Prostate gland (tissue), 2 donors: ENCODE measurements at regions not wholly inside any gene's neighbourhood (a gene's known extent, or its start where the extent isn't known, plus 50 kb on each side); places are given as distances from the start of the nearest gene placed in this dataset.

Experiments
- DNase-seq: peaks from one replicate; pipeline ENCODE4 v3.0.0-alpha.2; 2019; ENCODE audit warnings: low spot score
- H3K27ac ChIP-seq, 2 donors: fragments of 200-600 bp; sonication (generic); 2 replicates each; pipeline ENCODE4 v1.5.1; 2017 to 2019
- H3K27me3 ChIP-seq: fragments of 200-600 bp; sonication (generic); replicated peaks from 2 replicates; pipeline ENCODE4 v1.5.1; 2019; ENCODE audit not compliant: insufficient read depth
- H3K36me3 ChIP-seq, 2 donors: fragments of 200-600 bp; sonication (generic); 1 replicate in 1 of 2; 2 replicates in 1 of 2; pipeline versions ENCODE4 v1.5.1 to v1.8.1; 2017 to 2019
- H3K4me1 ChIP-seq: fragments of 200-600 bp; sonication (generic); replicated peaks from 2 replicates; pipeline ENCODE4 v1.5.1; 2019
- H3K4me3 ChIP-seq, 2 donors: fragments of 200-600 bp; sonication (generic); 2 replicates each; pipeline ENCODE4 v1.5.1; 2017 to 2019
- H3K9me3 ChIP-seq: fragments of 200-600 bp; sonication (generic); 2 replicates; pipeline ENCODE4 v1.5.1; 2017
- CTCF ChIP-seq, 4 experiments: fragments of 200-600 bp in 2 of 4; fragments of 450-650 bp in 2 of 4; sonication (generic) in 2 of 4; IDR thresholded peaks; 1 replicate in 3 of 4; 2 replicates in 1 of 4; pipeline ENCODE4 v1.5.1; 2016 to 2019; ENCODE audit warnings: antibody characterized with exemption in 4 of 4, mild to moderate bottlenecking in 2 of 4, moderate library complexity in 2 of 4
- POLR2A ChIP-seq: fragments of 450-650 bp; IDR thresholded peaks from one replicate; pipeline ENCODE4 v1.6.1; 2016; ENCODE audit warnings: antibody characterized with exemption, mild to moderate bottlenecking
- POLR2AphosphoS5 ChIP-seq: sonication (generic); formaldehyde crosslinking; IDR thresholded peaks from one replicate; pipeline ENCODE4 v1.6.1; 2017; ENCODE audit warnings: antibody characterized with exemption
- WGBS: methylation state at CpG from one replicate; pipeline ENCODE4 v1.1.5; 2018; 5-methylcytosine and 5-hydroxymethylcytosine counted together
- intact Hi-C: fragments of 100-400 bp; cut with DNase I; formaldehyde crosslinking; loops from one replicate; pipeline ENCODE4 v1.14.2; 2022

GRCh38 chr3:81851176-81851575 lies 89.7 kb upstream of the GBE1 start:
- H3K4me1 ChIP-seq, result no peaks in the 10 kb centered on the region
- no peak overlapping the region for H3K4me3 ChIP-seq
- DNase-seq, result no peak
- no peaks in the 10 kb centered on the region for H3K36me3 ChIP-seq
- no peak overlapping the region for H3K27ac ChIP-seq
- intact Hi-C loops, result no loop called here
- H3K9me3 ChIP-seq, result no peaks in the 10 kb centered on the region
- H3K27me3 ChIP-seq, result no peaks in the 10 kb centered on the region
- TF ChIP-seq POLR2AphosphoS5, result no peak
- TF ChIP-seq CTCF (IDR thresholded peaks at IDR 0.05), result no peak
- no peak for TF ChIP-seq POLR2A

GRCh38 chr3:81846988-81847387 lies 85.5 kb upstream of the GBE1 start:
- 34% methylated on average over 1 of the region's 1 CpG for WGBS
- intact Hi-C loops, result no loop called here

GRCh38 chr3:81841540-81841939 lies 80.1 kb upstream of the GBE1 start:
- TF ChIP-seq POLR2AphosphoS5, result no peak
- no peak for TF ChIP-seq CTCF (IDR thresholded peaks at IDR 0.05)
- no peak for TF ChIP-seq POLR2A
- intact Hi-C loops, result no loop called here
- no peaks in the 10 kb centered on the region for H3K9me3 ChIP-seq
- no peak for DNase-seq
- no peak overlapping the region for H3K4me3 ChIP-seq
- WGBS, result 42% methylated on average over 2 of the region's 2 CpGs
- no peaks in the 10 kb centered on the region for H3K4me1 ChIP-seq
- H3K27me3 ChIP-seq, result no peaks in the 10 kb centered on the region
- no peak overlapping the region for H3K27ac ChIP-seq
- no peaks in the 10 kb centered on the region for H3K36me3 ChIP-seq

More at GRCh38 chr3:81846988-81847387, 85.5 kb upstream of the GBE1 start:
- H3K36me3 ChIP-seq, result no peaks in the 10 kb centered on the region
- no peaks in the 10 kb centered on the region for H3K9me3 ChIP-seq
- no peak for TF ChIP-seq CTCF (IDR thresholded peaks at IDR 0.05)
- TF ChIP-seq POLR2AphosphoS5, result no peak
- TF ChIP-seq POLR2A, result no peak
- no peak overlapping the region for H3K27ac ChIP-seq
- no peak for DNase-seq
- no peaks in the 10 kb centered on the region for H3K27me3 ChIP-seq
- no peaks in the 10 kb centered on the region for H3K4me1 ChIP-seq
- H3K4me3 ChIP-seq, result no peak overlapping the region

- WGBS, result 53% methylated on average over 4 of the region's 4 CpGs
- Histone ChIP-seq H3K36me3 (no peaks in the 10 kb centered on the region), H3K27me3 (no peaks in the 10 kb centered on the region), H3K4me3 (no peak overlapping the region), H3K27ac (no peak overlapping the region), H3K4me1 (no peaks in the 10 kb centered on the region), H3K9me3 (no peaks in the 10 kb centered on the region)
- no peak for TF ChIP-seq POLR2A
- no peak for TF ChIP-seq POLR2AphosphoS5
- TF ChIP-seq CTCF (IDR thresholded peaks at IDR 0.05), result no peak
- DNase-seq, result no peak
- intact Hi-C loops, result no loop called here
These were observed 78.2 kb upstream of the GBE1 start for GRCh38 chr3:81839504-81840094.

GRCh38 chr3:81838457-81838856 lies 77.0 kb upstream of the GBE1 start:
- WGBS, result 74% methylated on average over 1 of the region's 1 CpG
- DNase-seq, result no peak
- Histone ChIP-seq H3K9me3 (no peaks in the 10 kb centered on the region), H3K27me3 (no peaks in the 10 kb centered on the region), H3K27ac (no peak overlapping the region), H3K4me1 (no peaks in the 10 kb centered on the region), H3K4me3 (no peak overlapping the region), H3K36me3 (no peaks in the 10 kb centered on the region)
- TF ChIP-seq POLR2A, result no peak
- no peak for TF ChIP-seq POLR2AphosphoS5
- no peak for TF ChIP-seq CTCF (IDR thresholded peaks at IDR 0.05)
- intact Hi-C loops, result no loop called here
